Pancreas (tissue), 10 donors: ENCODE measurements at regions not wholly inside any gene's neighbourhood (a gene's known extent, or its start where the extent isn't known, plus 50 kb on each side); places are given as distances from the start of the nearest gene placed in this dataset.

ENCODE experiments used
- ATAC-seq, 4 donors: fragments of 200-7000 bp; cut with Tn5 transposase; one replicate each; pipeline versions ENCODE4 v1.8.0 to v1.9.1; 2020; ENCODE audit warnings: mild to moderate bottlenecking in 4 of 4, moderate library complexity in 4 of 4
- DNase-seq, 6 donors: peaks; one replicate each; pipeline ENCODE4 v3.0.0-alpha.2; 2020
- FAIRE-seq: peaks from 2 replicates; lab custom pipeline; 2012; peaks lifted over from hg19 to GRCh38; lab: Jason Lieb, UNC
- H3K27ac ChIP-seq, 4 donors: fragments of 200-600 bp; sonication (generic); 1 replicate in 3 of 4; 2 replicates in 1 of 4; pipeline versions ENCODE4 v1.5.0 to v1.8.0; 2020
- H3K27me3 ChIP-seq, 4 donors: fragments of 200-600 bp; one replicate each; pipeline ENCODE4 v1.8.0; 2021
- H3K36me3 ChIP-seq, 3 donors: fragments of 200-600 bp; sonication (generic) in 1 of 3; one replicate each; pipeline versions ENCODE4 v1.5.0 to v1.8.0; 2020 to 2021
- H3K4me1 ChIP-seq, 3 donors: fragments of 200-600 bp; one replicate each; pipeline ENCODE4 v1.8.0; 2021
- H3K4me3 ChIP-seq, 4 donors: fragments of 200-600 bp; sonication (generic) in 2 of 4; one replicate each; pipeline versions ENCODE4 v1.5.0 to v1.8.0; 2020 to 2021
- H3K9me3 ChIP-seq, 4 donors: fragments of 200-600 bp; one replicate each; pipeline ENCODE4 v1.8.0; 2021
- WGBS, 2 donors: extraction: QIAGEN DNeasy Blood & Tissue Kit; methylation state at CpG; one replicate each; pipeline ENCODE4 v1.1.7; 2013; 5-methylcytosine and 5-hydroxymethylcytosine counted together
- intact Hi-C, 3 donors: fragments of 100-400 bp; cut with DNase I; formaldehyde crosslinking; loops; one replicate each; pipeline versions ENCODE4 v1.11.1 to v1.14.2; 2022
- TF ChIP-seq, protein P1 (sequence below), 4 donors: fragments of 200-600 bp; sonication (generic) in 3 of 4; IDR thresholded peaks; one replicate each; pipeline versions ENCODE4 v1.5.0 to v1.8.0; 2021; ENCODE audit warnings: antibody characterized with exemption in 4 of 4
- donor health status: healthy with polysubstance abuse.
- donor health status: DM: no; HTN: no; CAD: no; lungs with moderate emphysema.
- donor health status: DM: no; HTN: no; CAD: no.
- donor health status: control.
- donor health status: control.
- donor health status: Bipolar disorder and iron deficiency.
- donor health status: DM: yes; HTN: yes; CAD: no.
- donor health status: DM: no; HTN: no; CAD: no.
- donor health status: DM: no; HTN: no; CAD: no.
- donor health status: DM: yes; HTN: yes; CAD: no.

DNA sequence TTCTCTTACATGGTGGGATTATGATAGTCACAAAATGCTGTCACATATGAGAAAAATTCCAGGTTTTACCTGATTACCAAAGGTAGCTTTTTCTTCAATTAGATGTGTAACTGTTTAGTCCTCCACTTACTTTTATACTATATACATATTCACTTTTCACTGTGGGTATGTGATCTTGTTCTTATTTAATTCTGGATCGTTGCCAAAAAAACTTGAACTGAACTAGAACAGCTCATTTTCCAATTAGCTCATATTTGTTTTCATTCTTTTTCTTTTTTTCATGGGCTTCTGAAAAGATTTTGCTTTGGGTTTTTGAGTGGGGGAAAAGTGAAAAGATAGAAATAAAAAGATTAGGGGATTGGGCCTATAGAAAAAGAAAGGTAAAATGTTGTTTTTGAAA lies 291.9 kb downstream of the NDFIP2 start:
- H3K4me1 ChIP-seq, result peaks cover 0 to 3% (median 0%) of the 10 kb centered on the region in 3 donors
- 6 to 7% methylated on average over 1 of the region's 1 CpG for WGBS, 2 donors
- H3K9me3 ChIP-seq, result no peaks in the 10 kb centered on the region
- H3K4me3 ChIP-seq, result no peak overlapping the region
- H3K27ac ChIP-seq, result no peak overlapping the region
- H3K36me3 ChIP-seq, result no peaks in the 10 kb centered on the region
- intact Hi-C loops, result loop anchor here in 1 of 3 donors (10.0 kb wide), 1 partner anchor 592 kb away; no protein-coding TSS in a partner anchor
- no peaks in the 10 kb centered on the region for H3K27me3 ChIP-seq
- DNase-seq (no peak), FAIRE-seq (no peak), ATAC-seq (no peak)
- TF ChIP-seq, protein P1, sequence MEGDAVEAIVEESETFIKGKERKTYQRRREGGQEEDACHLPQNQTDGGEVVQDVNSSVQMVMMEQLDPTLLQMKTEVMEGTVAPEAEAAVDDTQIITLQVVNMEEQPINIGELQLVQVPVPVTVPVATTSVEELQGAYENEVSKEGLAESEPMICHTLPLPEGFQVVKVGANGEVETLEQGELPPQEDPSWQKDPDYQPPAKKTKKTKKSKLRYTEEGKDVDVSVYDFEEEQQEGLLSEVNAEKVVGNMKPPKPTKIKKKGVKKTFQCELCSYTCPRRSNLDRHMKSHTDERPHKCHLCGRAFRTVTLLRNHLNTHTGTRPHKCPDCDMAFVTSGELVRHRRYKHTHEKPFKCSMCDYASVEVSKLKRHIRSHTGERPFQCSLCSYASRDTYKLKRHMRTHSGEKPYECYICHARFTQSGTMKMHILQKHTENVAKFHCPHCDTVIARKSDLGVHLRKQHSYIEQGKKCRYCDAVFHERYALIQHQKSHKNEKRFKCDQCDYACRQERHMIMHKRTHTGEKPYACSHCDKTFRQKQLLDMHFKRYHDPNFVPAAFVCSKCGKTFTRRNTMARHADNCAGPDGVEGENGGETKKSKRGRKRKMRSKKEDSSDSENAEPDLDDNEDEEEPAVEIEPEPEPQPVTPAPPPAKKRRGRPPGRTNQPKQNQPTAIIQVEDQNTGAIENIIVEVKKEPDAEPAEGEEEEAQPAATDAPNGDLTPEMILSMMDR (IDR thresholded peaks at IDR 0.05), result no peak

DNA sequence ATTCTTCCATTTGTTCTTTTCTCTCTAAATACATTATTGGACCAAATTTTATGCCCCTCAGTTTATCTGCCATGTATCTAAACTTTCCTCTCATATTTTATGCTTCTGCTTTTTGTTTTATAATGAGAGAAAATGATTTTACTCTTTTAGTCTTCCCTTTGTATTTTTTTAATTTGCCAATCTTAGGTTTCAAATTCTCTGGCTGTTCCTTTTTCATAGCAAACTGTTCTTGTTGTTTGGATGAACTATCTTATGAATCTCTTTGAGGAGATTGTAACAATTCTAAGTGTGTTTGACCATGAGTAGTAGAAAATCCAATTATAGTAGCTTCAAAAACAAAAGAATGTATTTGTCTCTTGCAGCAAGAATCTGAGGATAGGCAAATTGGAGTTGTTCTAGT lies 290.5 kb downstream of the NDFIP2 start:
- no peak for FAIRE-seq
- H3K27ac ChIP-seq, result no peak overlapping the region
- H3K27me3 ChIP-seq, result no peaks in the 10 kb centered on the region
- intact Hi-C loops, result loop anchor here in 1 of 3 donors (10.0 kb wide), 1 partner anchor 593 kb away; no protein-coding TSS in a partner anchor
- peaks cover 0 to 3% (median 0%) of the 10 kb centered on the region in 3 donors for H3K4me1 ChIP-seq
- H3K9me3 ChIP-seq, result no peaks in the 10 kb centered on the region
- TF ChIP-seq, protein P1 (IDR thresholded peaks at IDR 0.05), result no peak
- ATAC-seq, result no peak
- H3K4me3 ChIP-seq, result no peak overlapping the region
- H3K36me3 ChIP-seq, result no peaks in the 10 kb centered on the region
- DNase-seq, result no peak

DNA sequence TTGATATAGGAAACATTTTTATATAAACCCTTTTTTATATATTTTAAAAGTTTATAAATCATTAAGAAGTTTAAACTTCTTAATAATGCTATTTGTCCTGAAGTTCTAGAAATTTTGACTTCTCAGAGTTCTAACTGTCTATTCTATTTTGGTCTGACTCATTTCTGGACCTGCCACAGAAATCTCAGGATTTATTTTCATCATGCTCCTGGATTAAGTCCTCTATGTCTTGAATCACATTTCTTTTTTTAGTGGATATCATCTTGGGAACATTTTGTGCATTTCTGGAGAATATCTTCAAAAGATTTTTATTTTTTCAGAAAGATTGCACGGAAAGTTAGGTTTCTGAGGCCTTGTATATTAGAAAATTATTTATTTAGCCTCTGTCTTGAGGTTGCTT lies 289.1 kb downstream of the NDFIP2 start:
- Histone ChIP-seq H3K36me3 (no peaks in the 10 kb centered on the region), H3K4me3 (no peak overlapping the region), H3K27me3 (no peaks in the 10 kb centered on the region), H3K9me3 (no peaks in the 10 kb centered on the region), H3K4me1 (peaks cover 0 to 7% (median 0%) of the 10 kb centered on the region in 3 donors), H3K27ac (no peak overlapping the region)
- ATAC-seq (no peak), FAIRE-seq (no peak), DNase-seq (no peak)
- 79 to 93% methylated on average over 1 of the region's 1 CpG for WGBS, 2 donors
- TF ChIP-seq, protein P1 (IDR thresholded peaks at IDR 0.05), result no peak
- intact Hi-C loops, result loop anchor here in 1 of 3 donors (10.0 kb wide), 1 partner anchor 595 kb away; no protein-coding TSS in a partner anchor

DNA sequence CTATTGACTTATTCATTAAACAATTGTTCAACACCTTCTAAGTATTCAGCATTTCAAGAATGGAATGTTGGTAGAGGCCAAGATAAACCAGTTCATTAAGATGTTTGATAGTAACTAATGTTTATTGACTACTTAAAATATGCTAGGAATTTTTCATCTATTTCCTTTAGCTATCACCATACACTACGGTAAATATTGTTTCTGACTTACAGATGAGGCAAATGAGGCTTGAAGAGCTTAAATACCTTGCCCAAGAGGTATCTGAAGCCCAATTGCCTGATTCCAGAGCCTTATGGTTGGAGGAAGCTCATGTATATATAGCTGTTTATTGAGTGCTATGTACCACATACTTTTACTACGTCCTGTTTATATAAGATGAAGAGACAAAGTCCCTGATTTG lies 286.2 kb downstream of the NDFIP2 start:
- H3K9me3 ChIP-seq, result no peaks in the 10 kb centered on the region
- H3K36me3 ChIP-seq, result no peaks in the 10 kb centered on the region
- peak in 2 of 4 donors; percentile 35 to 74 for ATAC-seq
- WGBS, 2 donors, result 50 to 57% methylated on average over 2 of the region's 2 CpGs
- no peak overlapping the region for H3K4me3 ChIP-seq
- FAIRE-seq, result no peak
- TF ChIP-seq, protein P1 (IDR thresholded peaks at IDR 0.05), result no peak
- H3K4me1 ChIP-seq, result peaks cover 0 to 7% (median 0%) of the 10 kb centered on the region in 3 donors
- no peak for DNase-seq
- no peak overlapping the region for H3K27ac ChIP-seq
- intact Hi-C loops, result no loop called here
- no peaks in the 10 kb centered on the region for H3K27me3 ChIP-seq

DNA sequence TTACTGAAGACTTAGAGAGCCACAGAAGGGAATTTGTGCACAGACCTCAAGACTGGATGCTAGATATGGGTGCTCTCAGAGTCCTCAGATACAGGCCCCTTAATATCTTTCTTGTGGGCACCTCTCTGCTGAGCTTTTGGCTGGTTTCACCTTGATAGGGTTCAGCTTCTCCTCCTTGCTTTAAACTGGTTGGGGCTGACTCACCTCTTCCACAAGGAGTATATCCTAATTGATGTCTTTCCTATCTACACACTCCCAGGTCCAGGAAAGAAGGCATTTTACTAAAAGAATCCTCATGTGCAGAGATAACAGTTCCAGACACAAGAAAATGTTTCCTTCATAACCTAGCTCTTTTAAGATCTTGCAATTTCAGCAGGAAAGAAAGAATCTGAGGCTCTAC lies 284.4 kb downstream of the NDFIP2 start:
- ATAC-seq, result no peak
- FAIRE-seq, result no peak
- no peak overlapping the region for H3K27ac ChIP-seq
- no peak overlapping the region for H3K4me3 ChIP-seq
- H3K36me3 ChIP-seq, result no peaks in the 10 kb centered on the region
- DNase-seq, result no peak
- intact Hi-C loops, result no loop called here
- H3K9me3 ChIP-seq, result no peaks in the 10 kb centered on the region
- TF ChIP-seq, protein P1 (IDR thresholded peaks at IDR 0.05), result no peak
- H3K4me1 ChIP-seq, result peaks cover 0 to 7% (median 0%) of the 10 kb centered on the region in 3 donors
- H3K27me3 ChIP-seq, result no peaks in the 10 kb centered on the region
